GM12873 (cell line): ENCODE measurements at regions not wholly inside any gene's neighbourhood (a gene's known extent, or its start where the extent isn't known, plus 50 kb on each side); places are given as distances from the start of the nearest gene placed in this dataset.

ENCODE experiments used
- TF ChIP-seq, protein P1 (sequence below): IDR thresholded peaks from 2 replicates; pipeline ENCODE4 v1.5.1; 2012; ENCODE audit warnings: low read depth, mild to moderate bottlenecking, moderate library complexity, low read length, control low read depth; ENCODE audit not compliant: insufficient read depth; ENCODE audit errors: missing control alignments

GRCh38 chr7:152905949-152906348 lies 146.4 kb downstream of the ACTR3B start:
- TF ChIP-seq, protein P1, sequence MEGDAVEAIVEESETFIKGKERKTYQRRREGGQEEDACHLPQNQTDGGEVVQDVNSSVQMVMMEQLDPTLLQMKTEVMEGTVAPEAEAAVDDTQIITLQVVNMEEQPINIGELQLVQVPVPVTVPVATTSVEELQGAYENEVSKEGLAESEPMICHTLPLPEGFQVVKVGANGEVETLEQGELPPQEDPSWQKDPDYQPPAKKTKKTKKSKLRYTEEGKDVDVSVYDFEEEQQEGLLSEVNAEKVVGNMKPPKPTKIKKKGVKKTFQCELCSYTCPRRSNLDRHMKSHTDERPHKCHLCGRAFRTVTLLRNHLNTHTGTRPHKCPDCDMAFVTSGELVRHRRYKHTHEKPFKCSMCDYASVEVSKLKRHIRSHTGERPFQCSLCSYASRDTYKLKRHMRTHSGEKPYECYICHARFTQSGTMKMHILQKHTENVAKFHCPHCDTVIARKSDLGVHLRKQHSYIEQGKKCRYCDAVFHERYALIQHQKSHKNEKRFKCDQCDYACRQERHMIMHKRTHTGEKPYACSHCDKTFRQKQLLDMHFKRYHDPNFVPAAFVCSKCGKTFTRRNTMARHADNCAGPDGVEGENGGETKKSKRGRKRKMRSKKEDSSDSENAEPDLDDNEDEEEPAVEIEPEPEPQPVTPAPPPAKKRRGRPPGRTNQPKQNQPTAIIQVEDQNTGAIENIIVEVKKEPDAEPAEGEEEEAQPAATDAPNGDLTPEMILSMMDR = no peak

DNA sequence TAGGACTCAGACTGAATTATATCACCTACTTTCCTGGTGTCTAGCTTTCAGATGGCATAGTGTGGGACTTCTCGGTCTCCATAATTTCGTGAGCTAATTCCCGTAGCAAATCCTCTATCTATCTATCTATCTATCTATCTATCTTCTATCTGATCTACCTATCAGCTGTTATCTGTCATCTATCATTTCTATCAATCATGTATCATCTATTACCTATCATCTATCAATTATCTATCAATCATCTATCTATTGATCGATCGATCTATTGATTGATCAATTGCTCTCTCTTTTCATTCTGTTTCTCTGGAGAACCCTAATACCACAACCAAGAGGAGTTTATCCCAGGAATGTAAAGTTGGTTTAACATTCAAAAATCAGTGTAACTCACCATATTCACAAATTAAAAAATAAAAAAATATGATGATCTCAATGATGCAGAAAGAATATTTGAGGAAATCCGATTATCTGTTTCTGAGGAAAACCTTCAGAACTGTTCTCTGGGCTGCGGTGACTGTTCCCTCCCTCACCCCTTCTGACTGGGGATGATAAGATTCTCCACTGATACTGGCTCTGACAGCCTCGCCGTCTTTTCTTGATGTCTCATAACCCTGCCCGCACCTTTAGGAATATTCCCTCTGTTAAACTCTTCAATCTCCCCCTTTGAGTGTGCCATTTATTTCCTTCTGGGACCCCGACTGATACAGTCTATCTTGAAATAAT lies 147.7 kb downstream of the ACTR3B start:
- TF ChIP-seq, protein P1 = no peak

- TF ChIP-seq, protein P1 = no peak
Observed at GRCh38 chr7:152909280-152909679, 149.7 kb downstream of the ACTR3B start.

DNA sequence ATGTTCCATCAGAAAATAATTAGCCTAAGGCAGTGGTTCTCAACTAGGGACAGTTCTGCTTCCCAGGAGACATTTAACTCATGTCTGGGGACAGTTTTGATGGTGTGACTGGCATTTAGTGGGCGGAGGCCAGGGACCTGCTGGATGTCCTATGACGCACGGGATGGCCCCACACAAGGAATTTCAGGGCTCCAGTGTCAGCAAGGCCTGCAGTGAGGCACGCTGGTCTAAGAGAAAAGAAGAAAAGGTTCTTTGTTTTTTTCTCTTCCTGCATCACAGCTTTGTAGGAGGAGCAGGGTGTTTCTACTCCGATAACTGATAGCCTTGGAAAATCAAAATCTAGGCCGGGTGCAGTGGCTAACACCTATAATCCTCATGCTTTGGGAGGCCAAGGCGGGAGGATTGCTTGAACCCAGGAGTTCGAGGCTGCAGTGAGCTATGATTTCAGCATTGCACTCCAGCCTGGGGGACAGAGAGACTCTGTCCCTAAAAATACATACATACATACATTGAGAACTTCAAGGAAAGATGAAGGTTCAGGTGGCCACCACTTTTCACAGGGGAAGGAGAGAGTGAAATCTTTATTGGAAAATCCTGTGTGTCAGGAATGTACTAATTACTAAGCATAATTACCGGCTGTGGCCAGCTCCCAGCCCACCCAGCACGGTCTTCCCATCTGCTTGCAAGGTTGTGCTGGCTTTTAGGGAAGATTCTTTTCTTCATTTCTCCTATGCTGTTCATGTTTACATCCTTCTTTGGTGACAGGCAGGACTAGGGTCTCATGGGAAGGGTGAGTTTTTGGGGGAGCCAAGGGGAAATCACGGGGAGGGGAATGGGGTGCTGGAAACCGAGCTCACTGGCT lies 150.4 kb downstream of the ACTR3B start:
- TF ChIP-seq, protein P1 = no peak

DNA sequence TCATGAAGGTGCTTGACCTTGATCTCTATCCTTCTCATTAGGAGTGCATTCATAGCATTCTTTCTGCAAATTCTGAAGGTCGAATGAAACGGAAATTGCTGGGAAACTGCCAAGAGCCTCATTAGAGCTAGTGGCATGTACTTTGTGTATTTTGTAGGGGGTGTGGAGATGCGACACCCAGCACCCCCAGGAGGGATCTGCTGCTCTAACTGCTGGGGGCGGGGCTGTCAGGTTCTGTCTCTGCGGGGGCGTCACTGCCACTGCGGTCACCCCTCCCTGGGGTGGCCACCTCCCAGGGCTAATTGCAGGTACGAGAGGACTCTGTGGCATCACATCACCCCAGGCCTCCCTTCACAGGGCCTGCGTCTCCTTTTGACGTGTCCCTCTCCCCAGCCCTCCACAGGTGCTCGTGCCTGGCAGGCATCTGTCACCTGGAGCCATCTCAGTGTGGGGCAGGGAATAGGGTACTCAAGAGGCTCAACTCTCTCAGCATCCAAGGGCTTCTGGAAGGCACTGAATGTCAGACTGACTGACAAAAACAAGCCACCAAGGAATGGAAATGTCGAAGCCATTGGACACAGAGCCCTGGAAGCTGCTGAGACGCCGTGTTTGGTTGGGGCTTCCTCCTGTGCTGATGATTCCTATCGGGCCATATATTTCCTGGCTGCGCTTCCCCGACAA lies 151.1 kb downstream of the ACTR3B start:
- TF ChIP-seq, protein P1 = no peak

- TF ChIP-seq, protein P1 = no peak
Observed at GRCh38 chr7:152911226-152911560, 151.6 kb downstream of the ACTR3B start.

DNA sequence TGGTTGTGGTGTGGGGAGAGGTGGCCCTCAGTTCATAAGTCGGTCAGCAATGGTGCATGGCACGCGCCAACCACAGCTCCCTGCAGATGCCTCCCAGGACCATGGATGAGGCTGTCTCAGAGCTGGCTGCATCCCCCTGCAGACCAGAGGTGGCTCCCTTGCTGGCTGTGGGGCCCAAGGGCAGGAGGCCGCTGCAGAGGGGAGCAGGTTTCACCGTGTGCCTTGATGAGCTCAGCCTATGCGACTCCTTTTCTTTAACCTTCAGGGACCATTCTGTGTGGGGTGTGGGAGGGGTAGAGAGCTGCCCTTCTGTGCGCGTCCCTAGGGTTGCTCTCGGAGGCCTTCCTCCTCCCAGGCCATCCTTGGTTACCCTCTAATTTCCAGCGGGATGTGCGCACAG lies 152.4 kb downstream of the ACTR3B start:
- TF ChIP-seq, protein P1 = no peak
